Activated naive CD4-positive, alpha-beta T cell treated with anti-CD3 and anti-CD28 coated beads, Interleukin-2, amount 50 U/mL, for 16 hours (primary cell): ENCODE measurements at regions not wholly inside any gene's neighbourhood (a gene's known extent, or its start where the extent isn't known, plus 50 kb on each side); places are given as distances from the start of the nearest gene placed in this dataset.
"Not testable (repeated sequence)": the region's sequence is repeated elsewhere in the genome, so short reads cannot be mapped to it uniquely, and the experiment has no call there.

Experiments used
- DNase-seq: peaks from one replicate; pipeline ENCODE4 v3.0.0-alpha.2; 2020

DNA sequence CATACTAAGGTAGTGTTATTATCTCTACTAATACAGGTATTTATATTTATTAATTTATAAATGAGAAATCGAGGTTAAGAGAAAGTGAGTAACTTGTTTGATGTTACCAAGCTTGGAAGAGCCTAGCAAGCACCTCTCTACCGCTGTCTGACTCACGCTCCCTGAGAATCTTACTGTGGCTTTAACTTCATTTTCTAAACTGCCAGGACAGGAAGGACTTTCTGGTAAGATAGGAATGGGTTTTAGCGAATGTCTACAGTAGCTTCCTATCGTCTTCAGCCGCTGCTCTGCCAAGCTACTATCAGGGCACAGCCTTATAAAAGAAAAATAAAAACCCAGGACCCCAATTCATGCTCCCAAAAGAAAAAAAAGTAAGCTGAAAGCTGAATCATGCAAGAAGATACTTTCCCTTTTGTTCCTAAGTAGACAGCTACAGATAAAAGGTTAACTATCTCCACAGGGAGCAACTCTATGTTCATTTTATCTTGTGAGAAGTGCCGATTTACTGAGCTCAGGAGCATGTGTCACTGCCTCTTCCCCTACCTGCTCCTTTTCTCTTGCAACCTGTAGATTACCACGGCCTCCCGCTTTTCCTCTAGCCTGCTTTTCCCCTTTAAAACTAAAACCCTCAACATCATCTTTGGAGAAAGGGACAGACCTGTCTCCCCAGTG lies 60.2 kb downstream of the THNSL1 start:
- DNase-seq = no peak

DNA sequence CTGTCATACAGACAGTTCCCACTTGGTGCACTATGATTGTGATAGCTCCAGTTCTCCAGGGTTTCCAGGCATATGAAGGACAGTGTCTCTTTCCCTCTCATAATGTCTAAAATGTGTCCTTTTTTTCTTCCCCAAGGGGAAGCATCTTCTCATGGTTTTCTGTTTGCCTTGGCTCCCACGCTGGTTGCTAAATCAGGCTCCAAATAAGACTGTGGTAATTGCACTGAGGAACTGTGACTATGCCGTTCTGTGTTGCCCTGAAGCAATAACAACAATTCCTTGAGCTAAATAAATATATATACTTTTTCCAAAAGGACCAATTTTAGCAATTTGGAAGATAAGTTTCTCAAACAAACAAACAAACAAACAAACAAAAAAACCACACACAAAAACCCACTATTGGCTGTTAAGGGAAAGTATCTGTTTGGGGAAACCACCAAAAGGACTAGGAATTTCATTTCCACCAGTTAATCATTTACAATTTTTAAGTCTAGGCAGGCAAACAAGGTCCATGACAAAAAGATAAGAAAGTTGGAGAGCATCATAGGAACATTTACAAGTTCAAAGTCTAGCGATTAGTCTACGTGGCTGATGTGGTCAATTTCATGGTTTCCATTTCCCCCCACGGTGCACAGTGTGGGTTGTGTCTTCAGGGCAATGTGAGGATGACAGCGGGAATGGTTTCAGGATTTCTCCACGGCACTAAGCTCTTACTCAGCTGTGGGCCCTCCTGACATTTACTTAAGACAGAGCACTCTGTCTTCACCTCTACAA lies 62.4 kb downstream of the THNSL1 start:
- DNase-seq = no peak

DNA sequence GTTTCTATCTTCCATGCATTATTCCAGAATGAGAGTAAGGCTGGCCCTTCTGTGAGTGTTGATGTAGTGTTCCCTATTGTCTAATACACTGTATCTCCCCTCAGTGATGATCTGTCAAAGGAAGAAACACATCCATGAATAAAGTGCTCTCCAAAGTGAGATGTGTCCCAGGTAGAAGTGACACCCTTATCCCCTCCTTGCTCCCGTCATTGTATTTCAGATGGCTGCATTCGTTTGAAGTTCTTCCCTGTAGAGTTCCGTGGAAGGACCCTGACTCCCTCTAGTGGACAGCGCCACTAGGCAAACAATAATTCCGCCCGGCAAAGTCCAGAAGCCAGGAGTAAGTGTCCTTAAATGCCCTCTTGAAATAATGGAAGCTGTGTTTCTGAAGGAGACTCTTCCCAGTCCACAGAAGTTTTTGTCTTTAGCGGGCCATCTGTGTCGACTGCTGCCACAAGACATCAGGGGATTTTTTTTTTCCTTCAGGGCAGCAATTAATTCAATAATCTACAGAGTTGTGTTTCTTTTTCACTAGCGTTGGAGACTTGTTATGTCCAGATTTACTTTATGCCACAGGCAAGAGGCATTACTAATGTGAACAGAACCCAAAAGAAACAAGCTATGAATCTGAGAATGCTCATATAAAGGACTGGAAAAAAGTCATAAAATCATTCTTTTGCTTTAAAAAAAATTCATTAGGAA lies 64.6 kb downstream of the THNSL1 start:
- DNase-seq = peak; percentile 59

DNA sequence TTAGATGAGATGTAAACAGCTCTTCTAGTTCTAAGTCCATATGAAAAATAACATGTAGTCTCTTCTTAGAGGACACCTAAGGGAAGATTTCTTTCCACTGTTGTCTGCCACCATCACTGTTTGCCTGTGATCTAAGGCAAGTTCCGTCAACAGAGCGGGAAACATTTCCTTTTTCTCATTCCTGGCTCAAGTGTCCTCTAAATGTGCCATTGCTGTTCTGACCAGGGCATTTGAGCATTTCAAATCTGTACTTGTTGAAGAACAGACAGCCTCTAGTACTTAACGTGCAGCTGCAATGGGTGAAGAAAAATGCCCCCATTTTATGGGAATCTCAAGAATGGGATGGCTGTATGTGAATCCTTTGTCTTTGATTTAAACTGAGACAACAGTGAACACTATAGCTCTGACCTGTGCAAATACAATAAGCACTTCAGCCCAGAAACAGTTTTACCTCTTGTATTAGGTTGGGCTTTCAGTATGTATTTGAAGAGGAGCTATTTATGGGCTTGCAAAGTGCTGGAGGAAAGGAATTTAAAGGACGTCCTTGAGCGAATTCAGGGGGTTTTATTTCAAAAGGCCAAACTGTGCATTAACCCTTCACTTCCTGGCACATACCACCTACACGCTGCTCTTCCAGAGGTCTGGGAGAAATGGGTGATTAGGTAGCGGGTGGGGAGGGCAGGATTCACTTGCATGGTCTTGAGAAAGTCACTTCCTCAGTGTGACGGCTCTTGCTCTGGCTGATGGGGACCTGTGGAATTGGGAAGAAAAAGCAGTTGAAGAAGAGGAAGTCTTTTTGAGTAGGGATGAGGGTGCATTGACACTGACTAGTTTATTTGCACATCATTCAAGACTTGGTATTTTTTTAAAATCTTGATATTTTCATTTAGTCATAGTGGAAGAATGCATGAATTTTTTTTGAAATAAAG lies 66.1 kb downstream of the THNSL1 start:
- DNase-seq = no peak

DNA sequence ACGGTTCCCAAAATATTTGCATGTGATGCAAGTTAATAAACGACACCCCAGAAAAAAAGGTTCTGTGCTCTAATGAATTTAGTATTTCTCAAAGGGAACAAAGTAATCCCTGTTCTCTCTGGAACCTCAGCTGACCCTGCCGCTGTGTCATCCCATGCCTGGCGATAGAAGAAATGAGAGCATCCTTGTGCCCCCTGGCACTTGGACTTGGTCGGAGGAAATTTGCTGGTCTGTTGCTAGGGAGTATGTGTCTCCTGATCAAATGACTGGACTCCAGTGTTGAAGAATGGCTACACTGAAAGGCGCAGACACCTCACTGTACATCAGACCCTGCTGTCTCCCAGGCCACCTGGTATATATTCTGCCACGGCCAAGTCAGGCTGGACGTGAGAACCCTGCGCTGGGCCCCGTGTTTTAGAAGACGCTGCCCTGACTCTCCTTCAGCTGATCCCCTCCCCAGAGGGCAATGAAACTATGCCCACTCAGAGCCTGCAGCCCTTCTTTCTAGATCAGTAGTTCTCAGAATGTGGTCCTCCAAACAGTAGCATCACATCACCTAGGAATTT lies 67.2 kb downstream of the THNSL1 start:
- DNase-seq = no peak

DNA sequence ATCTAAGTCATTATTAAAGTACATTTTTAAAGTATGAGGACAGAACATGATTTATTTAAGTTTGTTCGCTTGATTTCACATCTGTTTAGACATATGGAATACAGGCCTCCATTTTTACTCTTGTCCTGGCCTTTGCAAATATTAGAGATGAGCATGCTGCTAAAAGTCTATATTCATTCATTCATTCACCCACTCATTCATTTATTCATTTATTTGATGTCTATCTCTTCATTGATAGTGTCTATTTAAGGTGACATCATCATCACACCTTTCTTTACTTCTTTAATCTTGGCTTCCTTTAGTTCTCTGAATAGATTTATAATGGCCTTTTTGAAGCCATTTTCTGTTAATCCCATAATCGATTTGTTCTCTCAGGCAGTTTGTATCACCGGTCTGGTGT lies 68.0 kb downstream of the THNSL1 start:
- no peak for DNase-seq

DNA sequence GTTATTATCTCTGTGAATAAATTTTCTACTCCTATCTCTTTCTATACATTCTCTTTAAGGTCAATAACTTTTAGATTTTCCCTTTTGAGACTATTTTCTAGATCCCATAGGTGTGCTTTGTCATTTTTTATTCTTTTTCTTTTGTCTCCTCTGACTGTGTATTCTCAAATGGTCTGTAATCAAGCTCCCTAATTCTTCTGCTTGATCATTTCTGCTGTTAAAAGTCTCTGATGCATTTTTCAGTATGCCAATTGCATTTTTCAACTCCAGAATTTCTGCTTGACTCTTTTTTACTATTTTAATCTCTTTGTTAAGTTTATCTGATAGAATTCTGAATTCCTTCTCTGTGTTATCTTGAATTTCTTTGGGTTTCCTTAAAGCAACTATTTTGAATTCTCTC lies 78.2 kb downstream of the THNSL1 start:
- no peak for DNase-seq

DNA sequence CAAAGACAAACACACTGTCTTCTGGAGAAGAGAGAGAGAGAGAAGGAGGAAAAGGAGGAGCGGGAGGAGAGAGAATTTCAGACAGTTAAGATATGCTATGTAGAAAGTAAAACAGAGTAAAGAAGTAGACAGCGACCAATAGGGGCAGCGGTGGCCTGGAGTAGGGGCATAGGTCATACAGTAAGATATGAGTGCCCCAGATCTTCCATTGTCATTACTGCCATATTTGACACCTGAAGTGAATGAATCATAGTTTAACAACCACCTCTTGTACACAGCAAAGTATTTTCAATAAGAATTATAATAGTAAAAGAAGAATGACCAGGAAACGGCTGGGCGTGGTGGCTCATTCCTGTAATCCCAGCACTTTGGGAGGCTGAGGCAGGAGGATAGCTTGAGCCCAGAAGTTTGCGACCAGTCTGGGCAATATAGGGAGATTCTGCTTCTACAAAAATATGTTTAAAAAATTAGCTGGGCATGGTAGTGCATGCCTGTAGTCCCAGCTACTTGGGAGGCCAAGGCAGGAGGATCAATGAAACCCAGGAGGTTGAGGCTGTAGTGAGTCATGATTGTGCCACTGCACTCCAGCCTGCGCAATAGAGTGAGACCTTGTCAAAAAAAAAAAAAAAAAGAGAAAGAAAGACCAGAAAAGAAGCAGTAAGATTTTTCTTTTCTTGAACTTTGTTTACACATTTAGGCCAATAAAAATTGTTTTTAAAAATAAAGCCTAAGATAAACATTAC lies 77.0 kb upstream of the GPR158 start:
- no peak for DNase-seq

DNA sequence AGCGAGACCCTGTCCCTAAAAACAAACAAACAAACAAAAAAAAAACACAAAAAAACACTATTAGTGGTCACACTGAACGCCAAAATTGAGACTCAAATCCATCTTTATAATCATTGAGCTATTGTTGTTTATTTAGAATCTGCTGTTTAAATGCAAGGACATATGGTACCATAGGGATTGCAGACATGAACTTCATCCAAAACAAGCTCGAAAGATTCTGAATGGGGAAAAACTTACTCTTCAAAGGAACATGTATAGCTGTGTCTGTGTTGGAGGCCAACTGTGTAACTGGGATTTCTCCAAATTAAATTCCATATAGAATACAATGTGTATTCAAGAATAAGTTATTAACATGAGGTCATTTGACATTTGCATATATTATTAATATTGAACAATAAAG lies 74.7 kb upstream of the GPR158 start:
- DNase-seq = no peak

DNA sequence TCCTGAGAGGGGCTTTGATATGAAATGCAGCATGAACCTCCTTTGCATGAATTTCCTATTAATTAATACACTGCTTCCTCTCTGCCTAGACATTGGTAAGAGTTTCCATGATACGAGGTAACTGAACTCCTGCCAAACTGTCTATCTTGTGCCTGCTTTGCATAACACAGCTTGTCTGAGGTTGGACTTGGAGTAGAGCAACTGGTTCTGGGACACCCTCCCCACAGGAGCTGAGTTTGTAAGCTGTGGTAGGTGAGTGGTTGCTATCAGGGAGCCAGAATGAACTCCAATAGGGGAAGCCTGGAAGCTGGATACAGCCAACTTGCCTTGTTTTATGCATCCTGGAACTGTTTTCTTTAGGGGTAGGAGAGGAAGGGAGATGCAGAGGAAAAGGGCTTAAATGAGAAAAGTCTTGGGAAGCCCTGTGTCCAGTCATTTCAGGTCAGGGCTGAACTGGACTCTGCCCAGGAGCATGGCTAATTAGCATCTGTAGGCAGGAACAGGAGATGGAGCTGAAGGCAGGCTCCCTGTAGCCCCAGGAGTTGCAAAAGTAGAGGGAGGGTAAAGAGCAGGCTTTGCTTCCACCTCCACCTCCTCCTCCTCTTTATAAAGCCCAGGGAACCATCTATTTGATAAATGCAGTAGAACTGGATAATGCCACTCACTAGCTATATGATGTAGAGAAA lies 73.2 kb upstream of the GPR158 start:
- DNase-seq = no peak

DNA sequence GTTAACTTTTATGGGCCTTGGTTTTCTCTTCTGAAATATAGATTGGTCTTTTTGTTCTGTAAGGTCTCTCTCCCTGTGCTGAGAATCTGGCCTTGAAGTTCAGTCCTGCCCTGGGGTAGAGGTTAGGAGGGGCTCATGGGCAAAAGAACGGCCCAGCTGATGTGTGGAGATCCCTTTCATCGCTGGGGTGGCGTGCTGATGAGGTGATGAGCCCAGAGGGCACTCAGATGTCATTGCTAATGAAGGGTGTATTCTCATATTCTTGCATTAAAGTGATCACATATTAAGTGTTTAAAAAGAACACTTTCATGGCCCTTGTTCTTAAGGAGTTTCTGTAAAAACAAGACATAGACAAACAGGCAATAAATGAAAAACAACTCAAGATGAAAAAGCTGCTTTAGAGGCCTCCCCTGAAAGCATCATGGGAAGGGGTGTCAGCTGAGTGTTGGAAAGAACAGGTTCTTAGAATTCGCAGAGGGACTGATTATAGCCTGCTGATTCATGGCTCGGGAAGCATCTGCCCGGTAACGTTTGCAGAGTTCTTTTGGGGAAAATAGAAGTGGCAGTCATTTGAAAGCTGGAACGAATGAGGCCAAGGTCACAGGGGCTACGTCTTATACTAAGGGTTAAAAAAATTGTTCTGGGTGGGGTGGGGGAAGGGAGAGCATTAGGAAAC lies 72.5 kb upstream of the GPR158 start:
- DNase-seq = no peak

DNA sequence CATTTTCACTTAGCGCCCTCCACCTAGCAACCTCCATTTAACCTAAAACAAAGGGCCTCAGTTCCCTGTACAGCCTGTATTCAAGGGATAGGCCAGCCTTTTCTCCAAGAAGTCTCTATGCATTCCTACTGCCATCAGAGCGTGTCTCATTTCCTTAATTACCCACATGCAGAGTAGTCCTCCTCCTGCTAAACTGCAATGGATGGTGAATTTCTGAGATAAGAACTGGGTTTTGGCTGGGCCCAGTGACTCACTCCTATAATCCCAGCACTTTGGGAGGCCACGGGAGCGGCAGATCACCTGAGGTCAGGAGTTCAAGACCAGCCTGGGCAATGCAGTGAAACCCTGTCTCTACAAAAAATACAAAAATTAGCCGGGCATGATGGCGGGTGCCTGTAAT lies 71.1 kb upstream of the GPR158 start:
- no peak for DNase-seq

DNA sequence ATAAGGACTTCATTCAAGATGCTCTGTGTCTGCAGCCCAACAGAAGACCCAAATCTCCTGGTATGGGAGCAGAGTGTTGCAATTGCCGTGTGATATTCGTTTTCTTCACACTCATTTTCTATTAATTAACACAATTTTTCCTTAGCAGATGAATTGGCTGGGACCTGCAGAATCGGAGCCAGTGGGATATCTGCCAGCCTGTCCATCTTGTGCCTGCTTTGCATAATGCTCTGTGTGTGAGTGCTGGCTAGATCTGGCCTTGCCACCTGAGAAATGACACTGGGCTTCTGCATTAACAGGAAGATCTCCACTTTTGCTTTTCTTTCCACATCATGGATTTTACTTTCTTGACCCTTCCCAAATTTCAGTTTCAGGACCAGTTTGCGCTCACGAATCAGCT lies 70.4 kb upstream of the GPR158 start:
- no peak for DNase-seq

DNA sequence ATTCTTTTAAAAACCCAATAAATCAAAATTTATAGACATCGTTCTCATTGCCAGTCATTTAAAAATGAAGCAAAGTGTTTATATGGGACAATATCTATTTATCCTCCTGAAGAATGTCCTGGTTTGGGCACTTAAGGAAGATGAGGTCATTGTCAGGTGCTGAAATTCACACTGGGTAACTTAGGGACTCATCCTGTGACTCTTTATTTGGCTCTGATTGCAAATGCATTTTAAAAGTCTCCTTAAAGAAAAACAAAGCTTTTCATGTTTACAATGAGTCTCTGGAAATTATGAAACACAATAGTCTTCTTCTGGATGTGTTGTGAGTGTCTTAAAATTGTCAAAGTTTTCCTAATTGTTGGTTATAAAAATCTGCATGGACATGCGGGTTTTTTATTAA lies 69.5 kb upstream of the GPR158 start:
- DNase-seq = no peak

DNA sequence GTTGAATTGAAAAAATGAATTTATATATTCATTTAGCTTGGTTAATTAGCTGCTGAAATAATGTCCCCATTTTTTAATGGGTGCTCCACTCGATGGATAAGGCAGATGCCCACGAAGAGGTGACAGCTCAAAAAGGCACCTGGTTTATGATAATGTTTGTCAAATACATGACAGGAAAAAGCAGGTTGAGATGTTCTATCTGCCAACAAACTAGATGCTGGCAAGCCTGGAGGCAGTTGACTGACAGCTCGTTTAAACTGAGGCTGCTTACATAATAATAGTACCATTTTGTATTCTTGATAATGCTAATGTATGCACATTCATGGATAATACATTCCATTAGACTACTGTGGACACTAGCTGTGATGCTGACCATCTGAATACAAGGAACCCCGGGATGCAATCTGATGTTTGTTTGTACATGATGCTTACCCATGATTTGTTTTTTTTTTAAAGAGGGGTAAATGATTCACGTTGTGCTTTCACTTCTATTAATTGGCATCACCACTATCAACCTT lies 69.0 kb upstream of the GPR158 start:
- no peak for DNase-seq

DNA sequence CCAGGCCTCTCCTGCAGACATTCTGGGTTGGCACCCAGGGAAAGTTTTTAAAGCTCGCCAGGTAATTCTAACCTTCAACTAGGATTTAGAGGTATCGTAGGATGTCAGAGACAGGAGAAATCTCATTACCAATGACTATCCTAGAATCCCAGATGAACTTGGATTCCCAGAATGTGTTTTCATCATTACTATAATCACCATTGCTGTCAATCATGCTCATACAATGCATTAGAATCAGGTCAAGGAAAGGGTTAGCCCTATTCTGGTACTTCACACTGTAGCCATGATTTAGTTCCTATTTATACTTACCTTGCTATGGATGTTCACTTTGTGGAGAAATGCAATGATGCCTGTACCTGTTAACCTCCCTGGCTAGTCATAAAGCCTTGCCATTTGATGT lies 67.0 kb upstream of the GPR158 start:
- no peak for DNase-seq

DNA sequence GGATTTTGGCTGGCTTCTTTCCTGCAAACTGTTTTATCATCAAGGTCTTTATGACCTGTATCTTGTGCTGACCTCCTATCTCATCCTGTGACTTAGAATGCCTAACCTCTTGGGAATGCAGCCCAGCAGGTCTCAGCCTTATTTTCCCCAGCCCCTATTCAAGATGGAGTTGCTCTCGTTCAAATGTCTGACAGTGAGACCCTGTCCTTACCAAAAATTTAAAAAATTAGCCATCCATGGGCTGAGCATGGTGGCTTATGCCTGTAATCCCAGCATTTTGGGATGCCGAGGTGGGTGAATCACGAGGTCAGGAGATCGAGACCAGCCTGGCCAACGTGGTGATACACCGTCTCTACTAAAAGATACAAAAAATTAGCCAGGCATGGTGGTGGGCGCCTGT lies 64.9 kb upstream of the GPR158 start:
- not testable (repeated sequence) for DNase-seq

DNA sequence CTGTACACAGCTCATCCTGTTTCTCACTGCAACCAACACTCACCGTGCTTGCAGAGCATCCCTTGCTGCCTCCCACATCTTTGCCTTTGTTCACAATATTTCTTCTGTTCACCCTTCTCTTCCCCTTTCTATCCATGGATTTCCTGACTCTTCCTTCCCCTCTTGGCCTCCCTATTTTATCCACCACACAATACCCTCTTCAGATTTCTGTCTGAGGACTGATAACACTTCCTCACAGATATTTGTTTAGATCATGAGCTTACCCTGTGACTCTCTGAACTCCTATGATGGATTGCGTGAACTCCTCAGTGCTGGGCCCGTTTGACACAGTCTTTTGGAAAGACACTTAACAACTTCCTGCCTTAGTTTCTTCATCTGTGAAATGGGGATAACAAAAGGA lies 62.8 kb upstream of the GPR158 start:
- DNase-seq = no peak

DNA sequence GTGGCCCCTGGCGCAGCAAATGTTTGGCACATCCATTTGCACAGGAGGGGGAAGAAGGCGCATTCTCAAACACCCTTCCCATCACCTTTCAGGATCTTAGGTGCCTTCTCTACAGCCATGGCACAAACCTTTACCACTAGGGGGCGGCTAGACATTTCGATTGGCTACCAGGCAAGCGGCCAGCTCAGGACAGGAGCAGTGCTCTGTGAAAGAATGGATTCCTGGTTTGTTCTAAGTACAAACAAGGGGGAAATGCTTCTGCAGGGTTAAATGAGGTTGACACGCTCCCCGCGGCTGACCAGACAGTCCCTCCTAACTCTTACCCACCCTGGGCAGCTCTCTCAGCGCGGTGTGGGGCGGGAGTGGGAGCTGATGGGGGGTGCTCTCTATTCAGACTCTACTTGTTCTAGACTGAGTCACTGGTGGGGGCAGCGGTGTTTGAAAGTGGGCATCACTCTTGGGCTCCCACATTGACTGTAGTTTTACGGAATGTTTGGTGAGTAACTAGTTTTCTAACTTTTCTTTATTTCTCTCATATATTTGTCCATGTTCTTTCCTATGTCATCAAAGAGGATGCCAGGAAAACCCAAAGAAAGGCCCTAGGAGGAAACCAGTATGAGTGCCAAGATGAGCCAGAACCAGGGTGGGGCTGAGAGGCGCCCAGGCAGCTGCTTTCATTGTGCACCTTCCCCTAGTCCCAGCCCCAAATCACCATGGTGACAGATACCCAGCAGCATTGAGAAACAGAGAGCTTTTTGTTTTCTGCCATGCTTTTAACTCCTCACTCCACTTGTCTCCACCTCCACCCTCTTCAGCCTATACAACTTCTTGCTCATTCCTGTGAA lies 61.4 kb upstream of the GPR158 start:
- DNase-seq = no peak

DNA sequence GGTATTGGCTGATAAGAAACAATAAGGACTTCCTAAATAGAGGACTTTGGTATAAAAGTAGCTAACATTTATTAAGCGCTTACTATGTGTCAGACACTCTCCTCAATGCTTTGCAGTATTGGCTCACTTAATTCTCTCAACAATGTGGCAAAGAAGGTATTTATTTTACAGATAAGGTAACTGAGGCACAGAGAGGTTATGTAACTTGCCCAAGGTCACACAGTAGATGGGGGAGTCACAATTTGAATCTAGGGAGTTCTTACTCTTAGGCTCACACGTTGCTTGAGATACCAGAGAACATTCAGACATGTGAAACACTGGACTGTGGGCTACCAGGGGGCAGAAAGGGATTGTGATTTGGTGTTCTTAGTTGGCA lies 60.8 kb upstream of the GPR158 start:
- DNase-seq = no peak
